ENCODE measurements at regions not wholly inside any gene's neighbourhood (a gene's known extent, or its start where the extent isn't known, plus 50 kb on each side); places are given as distances from the start of the nearest gene placed in this dataset.
A peak's percentile ranks its signal among the peaks of the same experiment; 100 is the strongest.

DNA sequence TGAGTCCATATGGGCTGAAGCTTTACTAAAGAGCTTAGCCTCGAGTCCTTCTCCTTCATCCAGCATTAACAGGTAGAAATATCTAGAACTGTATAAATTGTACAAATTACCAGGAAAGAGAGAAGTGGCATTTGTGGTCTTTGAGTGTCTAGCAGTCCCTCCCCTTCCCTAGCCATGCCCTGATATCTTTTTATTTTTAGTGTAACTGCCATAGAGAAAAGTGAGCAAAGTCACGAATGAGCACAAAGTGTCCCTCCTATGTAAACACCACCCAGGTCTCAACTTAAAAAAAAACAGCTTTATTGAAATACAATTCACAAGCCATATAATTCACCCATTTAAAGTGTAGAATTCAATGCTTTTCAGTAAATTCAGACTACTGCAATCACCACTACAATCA lies 339.0 kb upstream of the ZMIZ1 start:
- no peak for DNase-seq (ENCODE audit: low spot score)
- TF ChIP-seq, protein P1, sequence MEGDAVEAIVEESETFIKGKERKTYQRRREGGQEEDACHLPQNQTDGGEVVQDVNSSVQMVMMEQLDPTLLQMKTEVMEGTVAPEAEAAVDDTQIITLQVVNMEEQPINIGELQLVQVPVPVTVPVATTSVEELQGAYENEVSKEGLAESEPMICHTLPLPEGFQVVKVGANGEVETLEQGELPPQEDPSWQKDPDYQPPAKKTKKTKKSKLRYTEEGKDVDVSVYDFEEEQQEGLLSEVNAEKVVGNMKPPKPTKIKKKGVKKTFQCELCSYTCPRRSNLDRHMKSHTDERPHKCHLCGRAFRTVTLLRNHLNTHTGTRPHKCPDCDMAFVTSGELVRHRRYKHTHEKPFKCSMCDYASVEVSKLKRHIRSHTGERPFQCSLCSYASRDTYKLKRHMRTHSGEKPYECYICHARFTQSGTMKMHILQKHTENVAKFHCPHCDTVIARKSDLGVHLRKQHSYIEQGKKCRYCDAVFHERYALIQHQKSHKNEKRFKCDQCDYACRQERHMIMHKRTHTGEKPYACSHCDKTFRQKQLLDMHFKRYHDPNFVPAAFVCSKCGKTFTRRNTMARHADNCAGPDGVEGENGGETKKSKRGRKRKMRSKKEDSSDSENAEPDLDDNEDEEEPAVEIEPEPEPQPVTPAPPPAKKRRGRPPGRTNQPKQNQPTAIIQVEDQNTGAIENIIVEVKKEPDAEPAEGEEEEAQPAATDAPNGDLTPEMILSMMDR (IDR thresholded peaks at IDR 0.05), result no peak
- H3K27ac ChIP-seq, result no peak overlapping the region
- H3K4me3 ChIP-seq, result no peak overlapping the region

DNA sequence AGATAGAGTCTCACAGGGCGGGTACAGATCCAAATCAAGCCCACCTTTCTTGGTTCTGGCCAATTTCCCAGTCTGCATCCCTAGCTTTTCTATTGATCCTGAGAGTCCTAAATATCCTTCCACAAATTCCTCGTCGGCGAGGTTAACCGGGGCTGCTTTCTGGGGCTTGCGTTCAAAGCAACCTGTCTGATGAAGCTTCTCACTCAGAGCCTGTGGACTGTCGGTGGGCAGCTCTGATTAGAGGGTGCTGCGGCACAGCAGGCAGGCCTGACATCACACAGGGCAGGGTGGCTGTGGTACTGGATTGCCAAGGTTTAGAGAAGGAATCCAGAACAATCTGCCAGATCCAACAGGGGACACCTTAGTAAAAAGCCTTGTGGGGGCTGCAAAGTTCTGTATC lies 338.0 kb upstream of the ZMIZ1 start:
- TF ChIP-seq, protein P1 (IDR thresholded peaks at IDR 0.05), result no peak
- H3K27ac ChIP-seq, result no peak overlapping the region
- H3K4me3 ChIP-seq, result no peak overlapping the region
- DNase-seq (ENCODE audit: low spot score), result peak; percentile 47

DNA sequence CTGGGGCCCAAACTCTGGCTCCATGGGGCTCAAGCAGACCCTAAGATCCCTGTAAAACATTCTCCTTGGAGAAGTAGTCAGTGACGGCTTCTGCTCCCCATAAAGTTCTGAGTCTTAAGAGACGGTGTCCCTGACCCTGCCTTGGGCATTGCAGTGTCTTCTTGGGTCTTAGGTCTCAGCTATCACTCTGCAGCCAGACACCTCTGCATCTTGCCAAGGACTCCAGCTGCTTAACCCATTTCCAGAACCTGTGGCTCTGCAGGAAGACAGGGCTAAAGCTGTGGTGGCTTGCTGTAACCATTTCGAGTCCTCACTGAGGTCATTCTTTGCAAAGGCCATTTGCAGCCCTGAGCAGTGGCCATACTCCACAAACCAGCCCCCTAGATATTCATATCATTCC lies 337.1 kb upstream of the ZMIZ1 start:
- TF ChIP-seq, protein P1 (IDR thresholded peaks at IDR 0.05), result no peak
- no peak overlapping the region for H3K4me3 ChIP-seq

DNA sequence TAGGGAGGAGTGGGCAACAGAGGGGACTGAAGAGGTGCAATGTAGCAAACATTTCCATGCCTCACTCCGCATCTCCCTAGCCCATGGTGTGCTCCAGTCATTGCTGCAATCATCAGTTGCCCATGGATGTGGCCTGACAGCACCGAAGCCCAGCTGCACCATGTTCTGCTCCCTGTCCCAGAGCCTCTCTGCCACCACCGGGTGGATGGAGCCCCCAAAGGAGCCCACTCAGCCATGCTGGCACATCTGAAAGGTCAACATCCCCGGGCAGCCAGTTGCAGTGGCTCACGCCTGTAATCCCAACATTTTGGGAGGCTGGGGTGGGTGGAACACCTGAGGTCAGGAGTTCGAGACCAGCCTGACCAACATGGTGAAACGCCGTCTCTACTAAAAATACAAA lies 336.4 kb upstream of the ZMIZ1 start:
- no peak for DNase-seq (ENCODE audit: low spot score)
- TF ChIP-seq, protein P1 (IDR thresholded peaks at IDR 0.05), result no peak

More for the DNA sequence above, 337.1 kb upstream of the ZMIZ1 start:
- no peak overlapping the region for H3K27ac ChIP-seq
- DNase-seq (ENCODE audit: low spot score), result no peak

DNA sequence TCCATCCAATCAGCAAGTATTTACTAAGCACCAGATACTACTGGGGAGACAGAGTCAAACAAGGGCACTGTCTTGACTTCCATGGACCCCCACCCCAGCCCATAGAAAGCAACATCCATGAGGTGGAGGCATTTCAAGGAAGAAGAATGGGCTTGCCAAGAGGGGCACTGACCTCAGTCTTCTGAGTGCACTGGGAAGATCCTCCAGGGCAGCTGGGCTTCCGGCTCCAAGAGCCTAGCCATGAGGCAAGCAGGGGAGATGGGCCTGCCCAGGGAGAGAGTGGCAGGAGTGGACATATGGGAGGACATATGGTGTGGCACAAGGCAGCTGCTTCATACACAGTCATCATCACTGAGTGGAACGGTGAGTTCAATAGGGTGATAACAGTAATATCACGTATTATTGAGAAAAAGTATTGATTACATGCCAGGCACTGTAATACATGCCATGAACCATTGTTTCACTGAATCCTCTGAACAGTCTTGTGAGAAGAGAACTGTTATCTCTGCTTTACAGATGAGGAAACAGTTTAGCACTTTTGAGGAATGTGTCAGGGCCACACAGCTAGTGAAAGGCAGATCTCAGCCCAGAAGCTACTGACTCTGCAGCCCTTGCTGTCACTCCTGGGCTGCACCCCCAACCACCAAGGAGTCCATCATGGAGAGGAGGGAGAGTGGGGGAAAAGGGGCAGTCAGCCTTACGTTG lies 331.7 kb upstream of the ZMIZ1 start:
- TF ChIP-seq, protein P1 (IDR thresholded peaks at IDR 0.05), result no peak
- no peak overlapping the region for H3K27ac ChIP-seq
- H3K4me3 ChIP-seq, result no peak overlapping the region
- peak; percentile 45 for DNase-seq (ENCODE audit: low spot score)

More for the DNA sequence above, 336.4 kb upstream of the ZMIZ1 start:
- Histone ChIP-seq H3K27ac (no peak overlapping the region), H3K4me3 (no peak overlapping the region)

DNA sequence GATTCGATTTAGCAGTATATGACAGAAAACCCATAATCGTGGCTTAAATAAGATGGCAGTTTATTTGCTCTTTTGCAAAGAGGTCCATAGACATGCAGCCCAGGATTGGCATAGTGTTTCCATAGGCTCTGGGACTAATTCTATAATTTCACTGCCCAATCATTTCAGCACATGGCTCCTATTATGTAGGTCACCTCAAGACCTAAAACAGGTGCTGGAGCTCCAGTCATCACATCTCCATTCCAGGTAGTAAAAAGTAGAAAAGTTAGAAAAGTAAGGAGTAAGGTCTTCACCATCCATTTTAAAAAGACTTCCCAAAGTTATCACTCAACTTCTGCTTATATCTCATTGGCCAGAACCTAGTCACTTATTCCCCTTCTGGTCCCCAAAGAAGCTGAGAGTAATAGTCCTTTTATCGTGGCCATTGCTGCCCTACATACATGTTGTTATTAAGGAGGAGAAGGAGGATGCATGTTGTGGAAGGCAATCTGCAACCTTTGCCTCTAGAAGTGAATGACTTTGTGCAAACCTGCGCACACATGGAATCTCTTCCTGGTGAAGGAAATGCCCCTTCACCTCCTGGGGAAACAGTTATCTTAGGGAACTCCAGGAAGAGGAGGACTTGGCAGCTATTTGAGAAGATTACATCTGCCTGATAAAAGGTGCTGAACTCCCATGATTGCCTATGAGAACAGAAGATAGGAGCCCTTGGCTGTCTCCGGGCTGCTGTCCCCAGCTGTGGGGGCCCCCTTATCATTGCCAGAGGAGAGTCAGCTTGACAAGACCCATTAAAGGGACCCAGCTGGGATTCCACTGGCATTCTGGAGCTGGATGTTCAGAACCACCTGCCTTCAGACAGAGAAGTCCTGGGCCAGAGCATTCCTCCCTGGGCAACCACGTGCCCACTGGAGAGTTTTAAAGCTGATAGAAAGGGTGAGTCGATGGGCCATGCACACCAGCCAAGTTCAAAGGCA lies 330.6 kb upstream of the ZMIZ1 start:
- TF ChIP-seq, protein P1 (IDR thresholded peaks at IDR 0.05), result no peak
- Histone ChIP-seq H3K4me3 (no peak overlapping the region), H3K27ac (no peak overlapping the region)
- peak; percentile 53 for DNase-seq (ENCODE audit: low spot score)

Data from coronary artery (tissue), 2 donors.